LHCN-M2 (cell line): ENCODE measurements at regions not wholly inside any gene's neighbourhood (a gene's known extent, or its start where the extent isn't known, plus 50 kb on each side); places are given as distances from the start of the nearest gene placed in this dataset.

ENCODE experiments used
- DNase-seq: peaks from one replicate; pipeline ENCODE4 v3.0.0-alpha.2; 2012; ENCODE audit warnings: low read depth

GRCh38 chr6:132244744-132245143, 156.5 kb downstream of the MOXD1 start:
- no peak for DNase-seq

GRCh38 chr6:132236744-132237143, 164.5 kb downstream of the MOXD1 start:
- DNase-seq: no peak

- DNase-seq: no peak
Observed at GRCh38 chr6:132236281-132236680, 165.0 kb downstream of the MOXD1 start.

- no peak for DNase-seq
Observed at GRCh38 chr6:132235596-132236280, 165.5 kb downstream of the MOXD1 start.

- no peak for DNase-seq
Observed at GRCh38 chr6:132234356-132234755, 166.9 kb downstream of the MOXD1 start.

GRCh38 chr6:132231121-132231884, 170.0 kb downstream of the MOXD1 start:
- DNase-seq: no peak

GRCh38 chr6:132228894-132229293, 172.4 kb downstream of the MOXD1 start:
- DNase-seq: peak; percentile 42

- no peak for DNase-seq
Observed at GRCh38 chr6:132227904-132228303, 173.4 kb downstream of the MOXD1 start.

GRCh38 chr6:132224943-132225342, 176.3 kb downstream of the MOXD1 start:
- no peak for DNase-seq

- no peak for DNase-seq
Observed at GRCh38 chr6:132220800-132221199, 180.5 kb downstream of the MOXD1 start.

GRCh38 chr6:132219901-132220300, 181.4 kb downstream of the MOXD1 start:
- no peak for DNase-seq

GRCh38 chr6:132218059-132218696, 183.1 kb downstream of the MOXD1 start:
- DNase-seq: peak; percentile 52

GRCh38 chr6:132215805-132216204, 185.5 kb downstream of the MOXD1 start:
- peak; percentile 40 for DNase-seq

- no peak for DNase-seq
Observed at GRCh38 chr6:132214716-132215115, 186.6 kb downstream of the MOXD1 start.

- DNase-seq: no peak
Observed at GRCh38 chr6:132213732-132214131, 187.5 kb downstream of the MOXD1 start.

- DNase-seq: no peak
Observed at GRCh38 chr6:132213191-132213590, 188.1 kb downstream of the MOXD1 start.

- DNase-seq: no peak
Observed at GRCh38 chr6:132210886-132211563, 190.2 kb downstream of the MOXD1 start.

- no peak for DNase-seq
Observed at GRCh38 chr6:132209351-132209750, 191.9 kb downstream of the MOXD1 start.

- DNase-seq: no peak
Observed at GRCh38 chr6:132207991-132208390, 193.3 kb downstream of the MOXD1 start.

GRCh38 chr6:132205946-132206345, 195.3 kb downstream of the MOXD1 start:
- DNase-seq: no peak

GRCh38 chr6:132204591-132204990, 196.7 kb downstream of the MOXD1 start:
- DNase-seq: peak; percentile 75

GRCh38 chr6:132202574-132202973, 198.7 kb downstream of the MOXD1 start:
- peak; percentile 93 for DNase-seq
